Gastroesophageal sphincter (tissue), 3 donors: ENCODE measurements at regions not wholly inside any gene's neighbourhood (a gene's known extent, or its start where the extent isn't known, plus 50 kb on each side); places are given as distances from the start of the nearest gene placed in this dataset.

ENCODE experiments used
- POLR2A ChIP-seq, 2 donors: fragments of 450-650 bp; IDR thresholded peaks; one replicate each; pipeline ENCODE4 v1.6.1; 2017; ENCODE audit warnings: antibody characterized with exemption in 2 of 2, mild to moderate bottlenecking in 2 of 2, moderate library complexity in 1 of 2
- POLR2AphosphoS5 ChIP-seq: sonication (generic); formaldehyde crosslinking; IDR thresholded peaks from one replicate; pipeline ENCODE4 v1.6.1; 2017; ENCODE audit warnings: antibody characterized with exemption
- TF ChIP-seq, protein P1 (sequence below), 4 experiments: fragments of 200-600 bp in 2 of 4; fragments of 450-650 bp in 2 of 4; sonication (generic) in 1 of 4; IDR thresholded peaks; one replicate each; pipeline ENCODE4 v1.5.1; 2017 to 2019; ENCODE audit warnings: antibody characterized with exemption in 4 of 4, mild to moderate bottlenecking in 2 of 4, moderate library complexity in 2 of 4

DNA sequence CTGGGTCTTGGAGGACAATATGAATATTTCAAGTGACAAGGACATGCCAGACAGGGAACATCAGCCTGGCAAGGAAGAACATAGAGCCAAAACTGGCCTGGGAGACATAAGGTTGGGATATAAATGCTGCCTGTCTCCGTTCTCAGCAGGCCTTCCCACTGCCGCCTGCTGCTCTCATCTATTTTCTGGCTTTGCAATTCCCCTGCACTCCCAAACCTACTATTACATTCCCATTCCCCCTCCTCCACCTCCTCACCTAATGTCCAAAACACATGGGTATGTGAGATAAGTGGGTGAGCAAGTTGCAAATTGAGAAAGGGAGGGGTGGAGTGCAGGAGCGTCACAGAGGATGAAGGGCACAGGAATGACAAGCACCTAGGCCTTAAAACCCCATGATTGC is 244.3 kb upstream of the CDH8 start:
- TF ChIP-seq, protein P1, sequence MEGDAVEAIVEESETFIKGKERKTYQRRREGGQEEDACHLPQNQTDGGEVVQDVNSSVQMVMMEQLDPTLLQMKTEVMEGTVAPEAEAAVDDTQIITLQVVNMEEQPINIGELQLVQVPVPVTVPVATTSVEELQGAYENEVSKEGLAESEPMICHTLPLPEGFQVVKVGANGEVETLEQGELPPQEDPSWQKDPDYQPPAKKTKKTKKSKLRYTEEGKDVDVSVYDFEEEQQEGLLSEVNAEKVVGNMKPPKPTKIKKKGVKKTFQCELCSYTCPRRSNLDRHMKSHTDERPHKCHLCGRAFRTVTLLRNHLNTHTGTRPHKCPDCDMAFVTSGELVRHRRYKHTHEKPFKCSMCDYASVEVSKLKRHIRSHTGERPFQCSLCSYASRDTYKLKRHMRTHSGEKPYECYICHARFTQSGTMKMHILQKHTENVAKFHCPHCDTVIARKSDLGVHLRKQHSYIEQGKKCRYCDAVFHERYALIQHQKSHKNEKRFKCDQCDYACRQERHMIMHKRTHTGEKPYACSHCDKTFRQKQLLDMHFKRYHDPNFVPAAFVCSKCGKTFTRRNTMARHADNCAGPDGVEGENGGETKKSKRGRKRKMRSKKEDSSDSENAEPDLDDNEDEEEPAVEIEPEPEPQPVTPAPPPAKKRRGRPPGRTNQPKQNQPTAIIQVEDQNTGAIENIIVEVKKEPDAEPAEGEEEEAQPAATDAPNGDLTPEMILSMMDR (IDR thresholded peaks at IDR 0.05): no peak
- TF ChIP-seq POLR2A (IDR thresholded peaks at IDR 0.05): no peak
- TF ChIP-seq POLR2AphosphoS5: no peak
